Hepatocyte (in vitro differentiated cells): ENCODE measurements at regions not wholly inside any gene's neighbourhood (a gene's known extent, or its start where the extent isn't known, plus 50 kb on each side); places are given as distances from the start of the nearest gene placed in this dataset.

Source experiments
- DNase-seq: peaks from one replicate; pipeline ENCODE4 v3.0.0-alpha.2; 2016; ENCODE audit warnings: low spot score
- H2AFZ ChIP-seq: fragments of 200-600 bp; sonication (generic); 2 replicates; pipeline ENCODE4 v1.6.0; 2016; ENCODE audit warnings: antibody characterized with exemption, mild to moderate bottlenecking
- H3K27ac ChIP-seq: fragments of 200-600 bp; sonication (generic); 2 replicates; pipeline ENCODE4 v1.5.1; 2016; ENCODE audit warnings: mild to moderate bottlenecking
- H3K27me3 ChIP-seq: fragments of 200-600 bp; sonication (generic); 2 replicates; pipeline ENCODE4 v1.6.1; 2016
- H3K36me3 ChIP-seq: fragments of 200-600 bp; sonication (generic); replicated peaks from 2 replicates; pipeline ENCODE4 v1.5.1; 2016; ENCODE audit warnings: low read depth; ENCODE audit not compliant: insufficient read depth
- H3K4me1 ChIP-seq: fragments of 200-600 bp; sonication (generic); 2 replicates; pipeline ENCODE4 v1.5.1; 2016; ENCODE audit warnings: mild to moderate bottlenecking, moderate library complexity; ENCODE audit not compliant: insufficient read depth
- H3K4me2 ChIP-seq: fragments of 200-600 bp; sonication (generic); 2 replicates; pipeline ENCODE4 v1.6.0; 2016
- H3K4me3 ChIP-seq: fragments of 200-600 bp; sonication (generic); 2 replicates; pipeline ENCODE4 v1.5.1; 2016; ENCODE audit warnings: mild to moderate bottlenecking
- H3K79me2 ChIP-seq: fragments of 200-600 bp; sonication (generic); 2 replicates; pipeline ENCODE4 v1.6.0; 2017; ENCODE audit warnings: mild to moderate bottlenecking
- H3K9me2 ChIP-seq: fragments of 200-600 bp; sonication (generic); replicated peaks from 2 replicates; pipeline ENCODE4 v1.6.0; 2017; ENCODE audit warnings: mild to moderate bottlenecking; ENCODE audit not compliant: insufficient read depth
- H3K9me3 ChIP-seq: fragments of 200-600 bp; sonication (generic); 2 replicates; pipeline ENCODE4 v1.5.1; 2016; ENCODE audit warnings: low read depth, mild to moderate bottlenecking
- H4K20me1 ChIP-seq: fragments of 200-600 bp; sonication (generic); 2 replicates; pipeline ENCODE4 v1.6.0; 2016; ENCODE audit warnings: mild to moderate bottlenecking; ENCODE audit not compliant: insufficient read depth, poor library complexity, severe bottlenecking
- CTCF ChIP-seq: fragments of 200-600 bp; sonication (generic); IDR thresholded peaks from 2 replicates; pipeline ENCODE4 v1.5.1; 2016; ENCODE audit warnings: antibody characterized with exemption, mild to moderate bottlenecking; ENCODE audit not compliant: poor library complexity
- EZH2 ChIP-seq: fragments of 200-600 bp; sonication (generic); IDR thresholded peaks from 2 replicates; pipeline ENCODE4 v1.6.1; 2016; ENCODE audit warnings: antibody characterized with exemption, mild to moderate bottlenecking, borderline replicate concordance
- EZH2phosphoT487 ChIP-seq: fragments of 200-600 bp; sonication (generic); IDR thresholded peaks from one replicate; pipeline ENCODE4 v1.6.1; 2018; ENCODE audit warnings: antibody characterized with exemption, mild to moderate bottlenecking, low read depth, moderate library complexity; ENCODE audit not compliant: unreplicated experiment, severe bottlenecking
- WGBS: methylation state at CpG from one replicate; pipeline ENCODE4 v1.1.6; 2016; ENCODE audit warnings: low lambda C conversion rate; ENCODE audit errors: missing lambda C conversion rate; 5-methylcytosine and 5-hydroxymethylcytosine counted together

GRCh38 chr12:102323799-102324198, 126.2 kb upstream of the PMCH start:
- H4K20me1 ChIP-seq, result no peaks in the 10 kb centered on the region
- no peak for TF ChIP-seq CTCF
- no peak for TF ChIP-seq EZH2phosphoT487
- no peak for TF ChIP-seq EZH2
- H2AFZ ChIP-seq, result no peak overlapping the region
- no peaks in the 10 kb centered on the region for H3K4me1 ChIP-seq
- no peaks in the 10 kb centered on the region for H3K9me3 ChIP-seq
- no peaks in the 10 kb centered on the region for H3K79me2 ChIP-seq
- H3K9me2 ChIP-seq, result no peaks in the 10 kb centered on the region
- no peaks in the 10 kb centered on the region for H3K27me3 ChIP-seq
- no peak for DNase-seq
- WGBS, result 56% methylated on average over 1 of the region's 1 CpG
- no peak overlapping the region for H3K27ac ChIP-seq
- H3K4me2 ChIP-seq, result no peak overlapping the region
- H3K36me3 ChIP-seq, result no peaks in the 10 kb centered on the region
- H3K4me3 ChIP-seq, result no peak overlapping the region

GRCh38 chr12:102322254-102322653, 124.6 kb upstream of the PMCH start:
- no peak overlapping the region for H3K4me3 ChIP-seq
- H3K4me2 ChIP-seq, result no peak overlapping the region
- no peaks in the 10 kb centered on the region for H3K9me3 ChIP-seq
- no peaks in the 10 kb centered on the region for H3K4me1 ChIP-seq
- no peak for TF ChIP-seq CTCF
- TF ChIP-seq EZH2phosphoT487, result no peak
- TF ChIP-seq EZH2, result no peak
- H2AFZ ChIP-seq, result no peak overlapping the region
- no peaks in the 10 kb centered on the region for H3K27me3 ChIP-seq
- 86% methylated on average over 1 of the region's 1 CpG for WGBS
- H3K79me2 ChIP-seq, result no peaks in the 10 kb centered on the region
- no peaks in the 10 kb centered on the region for H3K9me2 ChIP-seq
- DNase-seq, result no peak
- no peaks in the 10 kb centered on the region for H3K36me3 ChIP-seq
- no peak overlapping the region for H3K27ac ChIP-seq
- no peaks in the 10 kb centered on the region for H4K20me1 ChIP-seq

- Histone ChIP-seq H4K20me1 (no peaks in the 10 kb centered on the region), H3K27me3 (no peaks in the 10 kb centered on the region), H2AFZ (no peak overlapping the region), H3K27ac (no peak overlapping the region), H3K4me1 (no peaks in the 10 kb centered on the region), H3K9me3 (no peaks in the 10 kb centered on the region), H3K4me3 (no peak overlapping the region), H3K4me2 (no peak overlapping the region), H3K36me3 (no peaks in the 10 kb centered on the region), H3K9me2 (no peaks in the 10 kb centered on the region), H3K79me2 (no peaks in the 10 kb centered on the region)
- no peak for DNase-seq
- WGBS, result 94% methylated on average over 1 of the region's 1 CpG
- no peak for TF ChIP-seq EZH2phosphoT487
- no peak for TF ChIP-seq EZH2
- TF ChIP-seq CTCF, result no peak
These were observed 123.9 kb upstream of the PMCH start for GRCh38 chr12:102321305-102322082.
